PFSK-1 (cell line): ENCODE measurements at regions not wholly inside any gene's neighbourhood (a gene's known extent, or its start where the extent isn't known, plus 50 kb on each side); places are given as distances from the start of the nearest gene placed in this dataset.

Experiments
- FOXP2 ChIP-seq: optimal IDR thresholded peaks from 2 replicates; pipeline ENCODE3; 2011; ENCODE audit warnings: borderline replicate concordance, control low read depth, inconsistent platforms; ENCODE audit not compliant: insufficient read depth; ENCODE audit errors: extremely low read length, extremely low read depth
- POLR2AphosphoS5 ChIP-seq: IDR thresholded peaks from 2 replicates; pipeline ENCODE4 v1.6.1; 2012; ENCODE audit warnings: low read depth, mild to moderate bottlenecking, control low read depth, low read length, moderate library complexity
- REST ChIP-seq, 2 experiments: IDR thresholded peaks; 2 replicates each; pipeline versions ENCODE4 v1.6.1 to v1.8.0; 2011 to 2012; ENCODE audit warnings: low read depth in 2 of 2, low read length in 2 of 2, control low read depth in 1 of 2, inconsistent platforms in 1 of 2, mild to moderate bottlenecking in 1 of 2, moderate library complexity in 1 of 2; ENCODE audit not compliant: insufficient read depth in 1 of 2
- SIN3A ChIP-seq: IDR thresholded peaks from 2 replicates; pipeline ENCODE4 v1.6.1; 2012; ENCODE audit warnings: mild to moderate bottlenecking, low read length, moderate library complexity, borderline replicate concordance; ENCODE audit not compliant: insufficient read depth
- TAF1 ChIP-seq: IDR thresholded peaks from 2 replicates; pipeline ENCODE4 v1.6.1; 2012; ENCODE audit warnings: low read length, control low read depth, borderline replicate concordance; ENCODE audit not compliant: insufficient read depth

DNA sequence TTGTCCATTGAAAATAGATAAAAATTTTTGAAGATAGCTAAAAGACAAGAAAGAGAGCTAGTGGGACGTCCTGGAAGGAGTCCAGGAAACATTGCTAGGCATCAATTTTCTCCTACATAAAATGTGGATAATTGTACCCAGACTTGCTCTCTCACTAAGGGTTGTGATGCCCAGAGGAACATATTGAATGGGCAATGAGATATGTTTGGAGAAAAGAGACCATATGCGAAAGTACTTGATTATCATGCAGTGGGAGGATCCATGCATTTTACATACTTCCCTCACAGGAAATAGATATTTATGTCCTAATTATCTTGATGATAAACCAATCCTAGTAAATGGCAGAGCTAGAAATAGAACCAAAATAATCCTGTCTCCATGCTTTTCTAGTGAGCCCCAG lies 108.4 kb upstream of the TNR start:
- TF ChIP-seq TAF1 = no peak
- TF ChIP-seq REST (IDR thresholded peaks at IDR 0.05; ENCODE audit: insufficient read depth in 1 of 2, low read depth in 2 of 2, low read length in 2 of 2) = no peak
- no peak for TF ChIP-seq POLR2AphosphoS5
- no peak for TF ChIP-seq SIN3A
- no peak for TF ChIP-seq FOXP2

- TF ChIP-seq REST (IDR thresholded peaks at IDR 0.05; ENCODE audit: insufficient read depth in 1 of 2, low read depth in 2 of 2, low read length in 2 of 2) (no peak), SIN3A (no peak), TAF1 (no peak), POLR2AphosphoS5 (no peak), FOXP2 (no peak)
Observed at GRCh38 chr1:175848329-175848728, 104.9 kb upstream of the TNR start.

GRCh38 chr1:175845985-175846384 lies 102.6 kb upstream of the TNR start:
- TF ChIP-seq REST (IDR thresholded peaks at IDR 0.05; ENCODE audit: insufficient read depth in 1 of 2, low read depth in 2 of 2, low read length in 2 of 2) = no peak
- TF ChIP-seq FOXP2 = no peak
- TF ChIP-seq SIN3A = no peak
- no peak for TF ChIP-seq TAF1
- TF ChIP-seq POLR2AphosphoS5 = no peak

- no peak for TF ChIP-seq REST (IDR thresholded peaks at IDR 0.05; ENCODE audit: insufficient read depth in 1 of 2, low read depth in 2 of 2, low read length in 2 of 2)
- no peak for TF ChIP-seq SIN3A
- TF ChIP-seq POLR2AphosphoS5 = no peak
- no peak for TF ChIP-seq FOXP2
- TF ChIP-seq TAF1 = no peak
Observed at GRCh38 chr1:175845338-175845737, 101.9 kb upstream of the TNR start.

GRCh38 chr1:175844877-175845276 lies 101.5 kb upstream of the TNR start:
- no peak for TF ChIP-seq SIN3A
- TF ChIP-seq FOXP2 = no peak
- no peak for TF ChIP-seq POLR2AphosphoS5
- TF ChIP-seq TAF1 = no peak
- no peak for TF ChIP-seq REST (IDR thresholded peaks at IDR 0.05; ENCODE audit: insufficient read depth in 1 of 2, low read depth in 2 of 2, low read length in 2 of 2)
